ENCODE measurements at regions not wholly inside any gene's neighbourhood (a gene's known extent, or its start where the extent isn't known, plus 50 kb on each side); places are given as distances from the start of the nearest gene placed in this dataset.

DNA sequence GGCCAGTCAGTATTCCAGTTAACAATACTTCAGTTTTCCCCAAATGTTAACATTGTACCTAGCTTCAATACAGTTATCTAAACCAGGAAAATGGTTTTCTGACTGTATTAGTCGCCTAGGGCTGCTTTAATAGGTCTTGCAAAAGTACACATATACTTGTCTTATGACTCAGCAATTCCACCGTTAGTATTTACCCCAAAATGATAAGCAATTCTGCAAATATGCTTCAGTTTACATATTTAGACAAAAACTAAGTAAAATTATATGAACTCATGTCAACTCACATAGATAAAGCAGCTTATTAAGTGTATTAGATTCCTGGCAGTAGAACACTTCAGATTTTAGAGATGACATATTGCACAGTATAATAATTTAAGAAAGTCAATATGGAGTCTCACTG lies 363.3 kb downstream of the ARL4A start:
- Histone ChIP-seq H3K27ac (peak overlapping the region; percentile 45), H3K9me2 (ENCODE audit: insufficient read depth) (no peaks in the 10 kb centered on the region), H3K79me2 (ENCODE audit: insufficient read depth) (no peaks in the 10 kb centered on the region), H3K4me2 (ENCODE audit: unreplicated experiment) (peak overlapping the region; percentile 32), H3K9ac (no peak overlapping the region), H3K36me3 (ENCODE audit: low read depth) (no peaks in the 10 kb centered on the region), H4K20me1 (ENCODE audit: insufficient read depth) (no peaks in the 10 kb centered on the region), H3K9me3 (ENCODE audit: low read depth) (no peaks in the 10 kb centered on the region), H3K4me3 (no peak overlapping the region), H3K27me3 (replicated peaks; ENCODE audit: insufficient read depth) (no peaks in the 10 kb centered on the region), H3F3A (ENCODE audit: insufficient read depth) (0 out of 2 replicates have a peak, but pooled peaks cover 17% of the 10 kb centered on the region), H2AFZ (peak overlapping the region; percentile 69; the same call in 1 of the 2 replicates), H3K4me1 (ENCODE audit: insufficient read depth) (peaks cover 22% of the 10 kb centered on the region)
- DNase-seq = peak; percentile 85
- WGBS, 2 experiments (ENCODE audit: low coverage in 1 of 2, low lambda C conversion rate in 2 of 2, missing lambda C conversion rate in 2 of 2) = 17 to 25% methylated on average over 2 of the region's 2 CpGs
- in situ Hi-C loops (cut with MboI) = no loop called here
- TF ChIP-seq EZH2phosphoT487 (IDR thresholded peaks at IDR 0.05; ENCODE audit: insufficient read depth, low read depth) = no peak

GRCh38 chr7:13055732-13056368 lies 368.4 kb downstream of the ARL4A start:
- no peak overlapping the region for H3K27ac ChIP-seq
- no peaks in the 10 kb centered on the region for H3K27me3 ChIP-seq (replicated peaks; ENCODE audit: insufficient read depth)
- peak overlapping the region; percentile 61 for H2AFZ ChIP-seq
- H3K9me3 ChIP-seq (ENCODE audit: low read depth) = no peaks in the 10 kb centered on the region
- 0 out of 2 replicates have a peak, but pooled peaks cover 9% of the 10 kb centered on the region for H3F3A ChIP-seq (ENCODE audit: insufficient read depth)
- TF ChIP-seq EZH2 (IDR thresholded peaks at IDR 0.05; ENCODE audit: insufficient read depth, poor library complexity, severe bottlenecking) (no peak), EZH2phosphoT487 (IDR thresholded peaks at IDR 0.05; ENCODE audit: insufficient read depth, low read depth) (no peak)
- in situ Hi-C loops (cut with MboI) = no loop called here
- H3K79me2 ChIP-seq (ENCODE audit: insufficient read depth) = no peaks in the 10 kb centered on the region
- no peak for DNase-seq
- no peak overlapping the region for H3K9ac ChIP-seq
- H3K36me3 ChIP-seq (ENCODE audit: low read depth) = no peaks in the 10 kb centered on the region
- H3K4me2 ChIP-seq (ENCODE audit: unreplicated experiment) = no peak overlapping the region
- peaks cover 8% of the 10 kb centered on the region for H3K4me1 ChIP-seq (ENCODE audit: insufficient read depth)
- WGBS, 2 experiments (ENCODE audit: low coverage in 1 of 2, low lambda C conversion rate in 2 of 2, missing lambda C conversion rate in 2 of 2) = 66 to 76% methylated on average over 2 of the region's 2 CpGs
- no peaks in the 10 kb centered on the region for H4K20me1 ChIP-seq (ENCODE audit: insufficient read depth)
- no peaks in the 10 kb centered on the region for H3K9me2 ChIP-seq (ENCODE audit: insufficient read depth)
- H3K4me3 ChIP-seq = no peak overlapping the region

DNA sequence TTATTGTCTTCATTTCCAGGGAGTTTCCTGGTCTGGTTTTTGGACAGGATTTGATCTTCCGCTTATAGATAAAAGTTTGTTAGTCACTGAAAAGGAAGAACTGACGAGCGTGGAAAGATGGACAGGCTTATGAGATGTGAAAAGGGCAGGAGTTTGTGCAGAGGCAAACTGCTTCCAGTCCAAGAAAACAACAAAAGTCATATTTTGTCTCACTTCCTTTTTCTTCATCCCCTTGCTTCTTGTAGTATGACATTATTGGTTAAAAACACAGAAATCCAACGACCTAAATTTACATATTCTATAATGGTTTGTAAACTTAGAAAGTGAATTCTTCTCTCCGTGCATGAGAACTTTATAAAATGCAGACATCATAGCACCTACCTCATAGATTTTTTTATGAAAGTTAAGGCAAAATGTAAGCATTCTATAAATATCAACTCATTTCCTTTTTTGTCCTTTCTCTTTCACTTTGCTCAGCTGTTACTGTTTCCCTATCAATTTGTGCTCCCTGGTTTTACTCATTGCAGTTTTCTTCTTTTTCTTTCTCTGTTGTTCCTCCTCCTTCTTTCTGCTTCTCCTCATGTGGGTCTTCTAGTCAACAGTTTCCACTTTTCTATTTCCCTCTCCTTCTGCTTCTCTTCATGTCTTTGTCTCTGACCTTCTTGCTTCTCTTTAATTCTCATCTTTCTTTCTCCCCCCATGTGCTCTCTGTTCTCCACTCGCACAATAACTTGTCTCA lies 370.2 kb downstream of the ARL4A start:
- H3K4me3 ChIP-seq = no peak overlapping the region
- DNase-seq = no peak
- no peaks in the 10 kb centered on the region for H3K9me3 ChIP-seq (ENCODE audit: low read depth)
- H3F3A ChIP-seq (ENCODE audit: insufficient read depth) = no peaks in the 10 kb centered on the region
- no peaks in the 10 kb centered on the region for H3K79me2 ChIP-seq (ENCODE audit: insufficient read depth)
- H3K9ac ChIP-seq = no peak overlapping the region
- no peak overlapping the region for H3K27ac ChIP-seq
- peak overlapping the region; percentile 61 for H2AFZ ChIP-seq
- no peak for TF ChIP-seq EZH2 (IDR thresholded peaks at IDR 0.05; ENCODE audit: insufficient read depth, poor library complexity, severe bottlenecking)
- TF ChIP-seq EZH2phosphoT487 (IDR thresholded peaks at IDR 0.05; ENCODE audit: insufficient read depth, low read depth) = no peak
- H4K20me1 ChIP-seq (ENCODE audit: insufficient read depth) = no peaks in the 10 kb centered on the region
- no peaks in the 10 kb centered on the region for H3K4me1 ChIP-seq (ENCODE audit: insufficient read depth)
- no peaks in the 10 kb centered on the region for H3K36me3 ChIP-seq (ENCODE audit: low read depth)
- no peak overlapping the region for H3K4me2 ChIP-seq (ENCODE audit: unreplicated experiment)
- WGBS, 2 experiments (ENCODE audit: low coverage in 1 of 2, low lambda C conversion rate in 2 of 2, missing lambda C conversion rate in 2 of 2) = 82 to 84% methylated on average over 6 of the region's 6 CpGs
- H3K27me3 ChIP-seq (replicated peaks; ENCODE audit: insufficient read depth) = no peaks in the 10 kb centered on the region
- in situ Hi-C loops (cut with MboI) = no loop called here
- H3K9me2 ChIP-seq (ENCODE audit: insufficient read depth) = no peaks in the 10 kb centered on the region

DNA sequence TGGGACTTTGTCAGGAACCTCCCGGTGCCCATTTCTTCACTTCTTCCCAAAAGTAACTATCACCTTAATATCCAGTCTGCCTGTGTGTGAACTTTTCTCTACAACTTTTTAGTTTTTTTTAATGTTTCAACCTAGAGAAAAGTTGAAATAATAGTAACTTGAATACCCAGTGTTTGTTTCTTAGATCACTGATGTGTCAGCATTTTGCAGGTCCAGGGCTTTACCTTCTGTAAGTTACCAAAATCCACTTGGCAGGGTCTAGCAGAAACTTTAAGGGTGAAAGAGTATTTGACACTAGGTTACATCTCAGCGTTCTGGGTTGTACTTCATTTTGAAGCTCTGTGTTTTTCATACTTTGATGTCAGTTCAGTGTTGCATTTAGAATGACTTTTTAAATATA lies 372.7 kb downstream of the ARL4A start:
- no peaks in the 10 kb centered on the region for H3K9me3 ChIP-seq (ENCODE audit: low read depth)
- no peaks in the 10 kb centered on the region for H3F3A ChIP-seq (ENCODE audit: insufficient read depth)
- H3K27ac ChIP-seq = no peak overlapping the region
- in situ Hi-C loops (cut with MboI) = no loop called here
- no peaks in the 10 kb centered on the region for H4K20me1 ChIP-seq (ENCODE audit: insufficient read depth)
- DNase-seq = no peak
- no peaks in the 10 kb centered on the region for H3K36me3 ChIP-seq (ENCODE audit: low read depth)
- WGBS, 2 experiments (ENCODE audit: low coverage in 1 of 2, low lambda C conversion rate in 2 of 2, missing lambda C conversion rate in 2 of 2) = 85 to 91% methylated on average over 2 of the region's 2 CpGs
- no peak overlapping the region for H3K4me3 ChIP-seq
- no peaks in the 10 kb centered on the region for H3K4me1 ChIP-seq (ENCODE audit: insufficient read depth)
- TF ChIP-seq EZH2phosphoT487 (IDR thresholded peaks at IDR 0.05; ENCODE audit: insufficient read depth, low read depth) (no peak), EZH2 (IDR thresholded peaks at IDR 0.05; ENCODE audit: insufficient read depth, poor library complexity, severe bottlenecking) (no peak)
- H2AFZ ChIP-seq = no peak overlapping the region
- no peaks in the 10 kb centered on the region for H3K27me3 ChIP-seq (replicated peaks; ENCODE audit: insufficient read depth)
- H3K9me2 ChIP-seq (ENCODE audit: insufficient read depth) = no peaks in the 10 kb centered on the region
- H3K9ac ChIP-seq = no peak overlapping the region
- no peak overlapping the region for H3K4me2 ChIP-seq (ENCODE audit: unreplicated experiment)
- H3K79me2 ChIP-seq (ENCODE audit: insufficient read depth) = no peaks in the 10 kb centered on the region

Data from GM23248 (cell line).